HepG2 (cell line): ENCODE measurements at regions not wholly inside any gene's neighbourhood (a gene's known extent, or its start where the extent isn't known, plus 50 kb on each side); places are given as distances from the start of the nearest gene placed in this dataset.

Source experiments
- ATAC-seq: fragments of 200-7000 bp; cut with Tn5 transposase; 3 replicates; pipeline ENCODE4 v1.9.1; 2020; ENCODE audit warnings: mild to moderate bottlenecking, moderate library complexity
- BruUV-seq: library from RNA; stranded (reverse); fragments of 400-500 nt; replicated peaks from 2 replicates; lab custom pipeline; 2021; lab: Mats Ljungman, UMichigan
- CTCF ChIA-PET: fragments of 300-600 bp; formaldehyde crosslinking; extraction: SDS; loops from one replicate; lab custom pipeline; 2021; ENCODE audit warnings: low total read pairs, inconsistent platforms, low intra/inter-chr PET ratio; lab: Yijun Ruan, JAX
- POLR2A ChIA-PET: fragments of 350-600 bp; sonication (Branson Sonifier 250); formaldehyde crosslinking; loops from one replicate; lab custom pipeline; 2020; ENCODE audit warnings: antibody characterized with exemption, inconsistent platforms; lab: Yijun Ruan, JAX
- DNase-seq: peaks from one replicate; pipeline ENCODE4 v3.0.0-alpha.2; 2015; ENCODE audit warnings: low spot score
- FAIRE-seq: peaks from 3 replicates; lab custom pipeline; 2011; peaks lifted over from hg19 to GRCh38; lab: Jason Lieb, UNC
- H2AFZ ChIP-seq: one replicate; pipeline ENCODE4 v1.6.1; 2011; ENCODE audit warnings: low read length, inconsistent platforms
- H3K27ac ChIP-seq: fragments of 300-600 bp; 3 replicates; pipeline ENCODE4 v1.8.0; 2011; ENCODE audit warnings: mixed run types, mild to moderate bottlenecking, mixed read lengths, low read length, inconsistent platforms; ENCODE audit not compliant: insufficient read depth; ENCODE audit errors: extremely low read length
- H3K27me3 ChIP-seq, 2 experiments: fragments of 200-600 bp in 1 of 2; 2 replicates in 1 of 2; 3 replicates in 1 of 2; pipeline versions ENCODE4 v1.6.0 to v1.8.0; 2011; ENCODE audit warnings: low read length in 2 of 2, mild to moderate bottlenecking in 2 of 2, moderate library complexity in 2 of 2, inconsistent platforms in 1 of 2; ENCODE audit not compliant: insufficient read depth in 2 of 2, control insufficient read depth in 1 of 2
- H3K36me3 ChIP-seq, 2 experiments: fragments of 200-600 bp in 1 of 2; replicated peaks in 1 of 2; 2 replicates in 1 of 2; 3 replicates in 1 of 2; pipeline versions ENCODE4 v1.5.1 to v1.8.0; 2011; ENCODE audit warnings: low read length in 2 of 2, inconsistent platforms in 1 of 2; ENCODE audit not compliant: insufficient read depth in 2 of 2, control insufficient read depth in 1 of 2
- H3K4me1 ChIP-seq: 2 replicates; pipeline ENCODE4 v1.5.1; 2012; ENCODE audit warnings: low read length, inconsistent platforms; ENCODE audit not compliant: insufficient read depth
- H3K4me2 ChIP-seq: 2 replicates; pipeline ENCODE4 v1.6.0; 2011; ENCODE audit warnings: low read depth, low read length, inconsistent platforms
- H3K4me3 ChIP-seq, 3 experiments: fragments of 200-600 bp in 1 of 3; sonication (generic), shearing (Covaris generic) in 1 of 3; replicated peaks in 1 of 3; 2 replicates each; pipeline ENCODE4 v1.5.1; 2011 to 2016; ENCODE audit warnings: low read length in 3 of 3, inconsistent platforms in 2 of 3, low read depth in 2 of 3, mild to moderate bottlenecking in 2 of 3, control low read depth in 1 of 3, mixed read lengths in 1 of 3; ENCODE audit not compliant: insufficient read depth in 1 of 3
- H3K79me2 ChIP-seq: one replicate; pipeline ENCODE4 v1.6.1; 2011; ENCODE audit warnings: low read length, inconsistent platforms; ENCODE audit not compliant: insufficient read depth
- H3K9ac ChIP-seq: 2 replicates; pipeline ENCODE4 v1.6.0; 2011; ENCODE audit warnings: mild to moderate bottlenecking, low read depth, low read length, inconsistent platforms; ENCODE audit not compliant: insufficient read depth
- H3K9me3 ChIP-seq: 2 replicates; pipeline ENCODE4 v1.5.1; 2012; ENCODE audit warnings: mild to moderate bottlenecking, low read length
- H4K20me1 ChIP-seq: 2 replicates; pipeline ENCODE4 v1.6.0; 2011; ENCODE audit warnings: inconsistent platforms, mild to moderate bottlenecking, low read length, moderate library complexity; ENCODE audit not compliant: insufficient read depth
- AGO1 ChIP-seq: fragments of 200-400 bp; formaldehyde crosslinking; IDR thresholded peaks from 2 replicates; pipeline ENCODE4 v1.6.1; 2017; ENCODE audit warnings: mild to moderate bottlenecking, low read depth, low read length, moderate library complexity; ENCODE audit not compliant: poor library complexity, severe bottlenecking
- BHLHE40 ChIP-seq: IDR thresholded peaks from 2 replicates; pipeline ENCODE4 v1.6.1; 2011; ENCODE audit warnings: low read length, improper control_type of control experiment
- CBX5 ChIP-seq: sonication (generic); formaldehyde crosslinking; IDR thresholded peaks from 2 replicates; pipeline ENCODE4 v1.4.0; 2020; ENCODE audit warnings: missing genetic modification reagents, borderline replicate concordance
- GTF2F1 ChIP-seq: fragments of 150-350 bp; IDR thresholded peaks from 2 replicates; pipeline ENCODE4 v1.6.1; 2014; ENCODE audit warnings: low read length
- SMAD1 ChIP-seq: sonication (generic); formaldehyde crosslinking; IDR thresholded peaks from 2 replicates; pipeline ENCODE4 v1.4.0; 2020; ENCODE audit warnings: missing genetic modification reagents, low read depth, mild to moderate bottlenecking, borderline replicate concordance
- SPEN ChIP-seq: sonication (generic); formaldehyde crosslinking; IDR thresholded peaks from 2 replicates; pipeline ENCODE4 v1.5.1; 2020; ENCODE audit warnings: low read depth, mild to moderate bottlenecking, missing genetic modification reagents
- SRF ChIP-seq: IDR thresholded peaks from 2 replicates; pipeline ENCODE4 v1.6.1; 2011; ENCODE audit warnings: mild to moderate bottlenecking, low read depth, low read length, moderate library complexity
- STAT5B ChIP-seq: sonication (generic); formaldehyde crosslinking; IDR thresholded peaks from 2 replicates; pipeline ENCODE4 v1.4.0; 2020; ENCODE audit warnings: missing genetic modification reagents
- TCF7 ChIP-seq: sonication (generic); IDR thresholded peaks from 2 replicates; pipeline ENCODE4 v1.6.1; 2016; ENCODE audit warnings: antibody characterized with exemption, low read depth
- TOPORS ChIP-seq: sonication (generic); formaldehyde crosslinking; IDR thresholded peaks from 2 replicates; pipeline ENCODE4 v1.8.0; 2023; ENCODE audit warnings: mild to moderate bottlenecking, missing genetic modification reagents
- ZMAT3 ChIP-seq: sonication (generic); formaldehyde crosslinking; conservative IDR thresholded peaks from 2 replicates; pipeline ENCODE4 v1.7.0; 2021; ENCODE audit warnings: missing genetic modification reagents
- ZNF432 ChIP-seq: sonication (generic); formaldehyde crosslinking; IDR thresholded peaks from 2 replicates; pipeline ENCODE4 v1.5.0; 2020; ENCODE audit warnings: missing genetic modification reagents, mild to moderate bottlenecking, borderline replicate concordance
- ZNF776 ChIP-seq: sonication (generic); formaldehyde crosslinking; IDR thresholded peaks from 2 replicates; pipeline ENCODE4 v1.4.0; 2020; ENCODE audit warnings: mild to moderate bottlenecking, missing genetic modification reagents
- ZNF777 ChIP-seq: sonication (generic); formaldehyde crosslinking; IDR thresholded peaks from 2 replicates; pipeline ENCODE4 v1.4.0; 2020; ENCODE audit warnings: missing genetic modification reagents
- WGBS: methylation state at CpG from one replicate; pipeline ENCODE4 v1.1.6; 2017; ENCODE audit warnings: low lambda C conversion rate; 5-methylcytosine and 5-hydroxymethylcytosine counted together
- in situ Hi-C: cut with HindIII; loops from 2 replicates; pipeline ENCODE4 v1.10.0; 2017; ENCODE audit warnings: low pct_unique_long_range_greater_than_20kb; ENCODE audit not compliant: extremely low pct_ligation_motif_present
- intact Hi-C: fragments of 100-400 bp; cut with micrococcal nuclease; formaldehyde crosslinking; loops from one replicate; pipeline ENCODE4 v1.10.0; 2022; ENCODE audit not compliant: unreplicated experiment
- TF ChIP-seq, protein P1 (sequence below): sonication (generic); formaldehyde crosslinking; IDR thresholded peaks from 2 replicates; pipeline ENCODE4 v1.5.1; 2020; ENCODE audit warnings: missing genetic modification reagents, mild to moderate bottlenecking, borderline replicate concordance
- TF ChIP-seq, protein P2 (sequence below): IDR thresholded peaks from 2 replicates; pipeline ENCODE4 v1.6.1; 2016

GRCh38 chr2:139746901-139747300 lies 966.7 kb upstream of the NXPH2 start:
- POLR2A ChIA-PET = no interaction called here
- DNase-seq (no peak), FAIRE-seq (no peak), ATAC-seq (no peak)
- no peak overlapping the region for H3K4me2 ChIP-seq
- no peaks in the 10 kb centered on the region for H4K20me1 ChIP-seq
- H3K9ac ChIP-seq = no peak overlapping the region
- peaks cover 17% of the 10 kb centered on the region; the same call in 1 of the 2 replicates for H3K9me3 ChIP-seq
- H2AFZ ChIP-seq = peak overlapping the region; percentile 54
- CTCF ChIA-PET = no interaction called here
- no peak for TF ChIP-seq GTF2F1
- TF ChIP-seq CBX5 (CRISPR knock-in tag) = no peak
- TF ChIP-seq ZMAT3 (CRISPR knock-in tag) = no peak
- no peak for TF ChIP-seq SMAD1
- TF ChIP-seq, protein P1, sequence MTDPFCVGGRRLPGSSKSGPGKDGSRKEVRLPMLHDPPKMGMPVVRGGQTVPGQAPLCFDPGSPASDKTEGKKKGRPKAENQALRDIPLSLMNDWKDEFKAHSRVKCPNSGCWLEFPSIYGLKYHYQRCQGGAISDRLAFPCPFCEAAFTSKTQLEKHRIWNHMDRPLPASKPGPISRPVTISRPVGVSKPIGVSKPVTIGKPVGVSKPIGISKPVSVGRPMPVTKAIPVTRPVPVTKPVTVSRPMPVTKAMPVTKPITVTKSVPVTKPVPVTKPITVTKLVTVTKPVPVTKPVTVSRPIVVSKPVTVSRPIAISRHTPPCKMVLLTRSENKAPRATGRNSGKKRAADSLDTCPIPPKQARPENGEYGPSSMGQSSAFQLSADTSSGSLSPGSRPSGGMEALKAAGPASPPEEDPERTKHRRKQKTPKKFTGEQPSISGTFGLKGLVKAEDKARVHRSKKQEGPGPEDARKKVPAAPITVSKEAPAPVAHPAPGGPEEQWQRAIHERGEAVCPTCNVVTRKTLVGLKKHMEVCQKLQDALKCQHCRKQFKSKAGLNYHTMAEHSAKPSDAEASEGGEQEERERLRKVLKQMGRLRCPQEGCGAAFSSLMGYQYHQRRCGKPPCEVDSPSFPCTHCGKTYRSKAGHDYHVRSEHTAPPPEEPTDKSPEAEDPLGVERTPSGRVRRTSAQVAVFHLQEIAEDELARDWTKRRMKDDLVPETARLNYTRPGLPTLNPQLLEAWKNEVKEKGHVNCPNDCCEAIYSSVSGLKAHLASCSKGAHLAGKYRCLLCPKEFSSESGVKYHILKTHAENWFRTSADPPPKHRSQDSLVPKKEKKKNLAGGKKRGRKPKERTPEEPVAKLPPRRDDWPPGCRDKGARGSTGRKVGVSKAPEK (CRISPR knock-in tag) = no peak
- TF ChIP-seq ZNF432 (CRISPR knock-in tag) = no peak
- no peak for TF ChIP-seq SRF
- TF ChIP-seq TOPORS (CRISPR knock-in tag) = no peak
- TF ChIP-seq BHLHE40 = no peak
- no peak for TF ChIP-seq ZNF776 (CRISPR knock-in tag)
- TF ChIP-seq TCF7 = no peak
- TF ChIP-seq, protein P2, sequence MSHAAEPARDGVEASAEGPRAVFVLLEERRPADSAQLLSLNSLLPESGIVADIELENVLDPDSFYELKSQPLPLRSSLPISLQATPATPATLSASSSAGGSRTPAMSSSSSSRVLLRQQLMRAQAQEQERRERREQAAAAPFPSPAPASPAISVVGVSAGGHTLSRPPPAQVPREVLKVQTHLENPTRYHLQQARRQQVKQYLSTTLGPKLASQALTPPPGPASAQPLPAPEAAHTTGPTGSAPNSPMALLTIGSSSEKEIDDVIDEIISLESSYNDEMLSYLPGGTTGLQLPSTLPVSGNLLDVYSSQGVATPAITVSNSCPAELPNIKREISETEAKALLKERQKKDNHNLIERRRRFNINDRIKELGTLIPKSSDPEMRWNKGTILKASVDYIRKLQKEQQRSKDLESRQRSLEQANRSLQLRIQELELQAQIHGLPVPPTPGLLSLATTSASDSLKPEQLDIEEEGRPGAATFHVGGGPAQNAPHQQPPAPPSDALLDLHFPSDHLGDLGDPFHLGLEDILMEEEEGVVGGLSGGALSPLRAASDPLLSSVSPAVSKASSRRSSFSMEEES = no peak
- no peak for TF ChIP-seq ZNF777 (CRISPR knock-in tag)
- TF ChIP-seq SPEN (CRISPR knock-in tag) = no peak
- no peak for TF ChIP-seq STAT5B
- TF ChIP-seq AGO1 = no peak
- intact Hi-C loops = no loop called here
- no peak overlapping the region for H3K4me3 ChIP-seq
- H3K27ac ChIP-seq = no peak overlapping the region
- 39% methylated on average over 11 of the region's 11 CpGs for WGBS
- no peaks in the 10 kb centered on the region for H3K27me3 ChIP-seq
- no peaks in the 10 kb centered on the region for H3K36me3 ChIP-seq
- in situ Hi-C loops = no loop called here
- H3K79me2 ChIP-seq = no peaks in the 10 kb centered on the region
- H3K4me1 ChIP-seq = no peaks in the 10 kb centered on the region
- BruUV-seq = no TSS peak
